ENCODE measurements at regions not wholly inside any gene's neighbourhood (a gene's known extent, or its start where the extent isn't known, plus 50 kb on each side); places are given as distances from the start of the nearest gene placed in this dataset.

GRCh38 chr12:88960213-88960878, 380.1 kb upstream of the KITLG start:
- TF ChIP-seq POLR2A (IDR thresholded peaks at IDR 0.05; ENCODE audit: low read length), result no peak
- no peak for TF ChIP-seq GATA1 (IDR thresholded peaks at IDR 0.05; ENCODE audit: low read depth, low read length)
